ENCODE measurements at regions not wholly inside any gene's neighbourhood (a gene's known extent, or its start where the extent isn't known, plus 50 kb on each side); places are given as distances from the start of the nearest gene placed in this dataset.

GRCh38 chr17:55842405-55843158 lies 91.7 kb downstream of the PCTP start:
- ATAC-seq (peak; percentile 71), DNase-seq (no peak)
- Histone ChIP-seq H3K9ac (ENCODE audit: low read length) (no peak overlapping the region), H2AFZ (ENCODE audit: low read length) (no peak overlapping the region), H3F3A (ENCODE audit: low read length, unreplicated experiment) (no peaks in the 10 kb centered on the region), H3K9me3 (ENCODE audit: low read length) (no peaks in the 10 kb centered on the region), H3K4me3 (ENCODE audit: low read length) (no peak overlapping the region), H3K27me3 (ENCODE audit: low read length) (peaks cover 62% of the 10 kb centered on the region), H3K79me2 (ENCODE audit: low read length) (no peaks in the 10 kb centered on the region), H3K27ac (ENCODE audit: low read length) (no peak overlapping the region), H3K4me1 (ENCODE audit: insufficient read depth, low read length) (no peaks in the 10 kb centered on the region), H3K9me2 (replicated peaks; ENCODE audit: low read length) (no peaks in the 10 kb centered on the region), H3K36me3 (ENCODE audit: low read depth, low read length) (no peaks in the 10 kb centered on the region), H3K4me2 (ENCODE audit: low read length) (no peak overlapping the region), H4K20me1 (ENCODE audit: low read length) (no peaks in the 10 kb centered on the region)
- CTCF ChIA-PET, result no interaction called here
- POLR2A ChIA-PET (ENCODE audit: unreplicated experiment), result no interaction called here
- TF ChIP-seq, protein P1, sequence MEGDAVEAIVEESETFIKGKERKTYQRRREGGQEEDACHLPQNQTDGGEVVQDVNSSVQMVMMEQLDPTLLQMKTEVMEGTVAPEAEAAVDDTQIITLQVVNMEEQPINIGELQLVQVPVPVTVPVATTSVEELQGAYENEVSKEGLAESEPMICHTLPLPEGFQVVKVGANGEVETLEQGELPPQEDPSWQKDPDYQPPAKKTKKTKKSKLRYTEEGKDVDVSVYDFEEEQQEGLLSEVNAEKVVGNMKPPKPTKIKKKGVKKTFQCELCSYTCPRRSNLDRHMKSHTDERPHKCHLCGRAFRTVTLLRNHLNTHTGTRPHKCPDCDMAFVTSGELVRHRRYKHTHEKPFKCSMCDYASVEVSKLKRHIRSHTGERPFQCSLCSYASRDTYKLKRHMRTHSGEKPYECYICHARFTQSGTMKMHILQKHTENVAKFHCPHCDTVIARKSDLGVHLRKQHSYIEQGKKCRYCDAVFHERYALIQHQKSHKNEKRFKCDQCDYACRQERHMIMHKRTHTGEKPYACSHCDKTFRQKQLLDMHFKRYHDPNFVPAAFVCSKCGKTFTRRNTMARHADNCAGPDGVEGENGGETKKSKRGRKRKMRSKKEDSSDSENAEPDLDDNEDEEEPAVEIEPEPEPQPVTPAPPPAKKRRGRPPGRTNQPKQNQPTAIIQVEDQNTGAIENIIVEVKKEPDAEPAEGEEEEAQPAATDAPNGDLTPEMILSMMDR (conservative IDR thresholded peaks at IDR 0.05; ENCODE audit: low read depth, low read length), result no peak
- no peak for TF ChIP-seq EZH2phosphoT487 (IDR thresholded peaks at IDR 0.05; ENCODE audit: borderline replicate concordance, low read length)
- TF ChIP-seq EZH2 (IDR thresholded peaks at IDR 0.05; ENCODE audit: low read length, unreplicated experiment), result no peak
- intact Hi-C loops (cut with micrococcal nuclease), result no loop called here
- BruUV-seq (replicated peaks), result no TSS peak

GRCh38 chr17:55843785-55844184 lies 92.9 kb downstream of the PCTP start:
- no peaks in the 10 kb centered on the region for H4K20me1 ChIP-seq (ENCODE audit: low read length)
- no peaks in the 10 kb centered on the region for H3K79me2 ChIP-seq (ENCODE audit: low read length)
- TF ChIP-seq EZH2 (IDR thresholded peaks at IDR 0.05; ENCODE audit: low read length, unreplicated experiment) (no peak), EZH2phosphoT487 (IDR thresholded peaks at IDR 0.05; ENCODE audit: borderline replicate concordance, low read length) (no peak)
- TF ChIP-seq, protein P1 (conservative IDR thresholded peaks at IDR 0.05; ENCODE audit: low read depth, low read length), result no peak
- H3K4me1 ChIP-seq (ENCODE audit: insufficient read depth, low read length), result no peaks in the 10 kb centered on the region
- H3K9me3 ChIP-seq (ENCODE audit: low read length), result no peaks in the 10 kb centered on the region
- intact Hi-C loops (cut with micrococcal nuclease), result no loop called here
- no peaks in the 10 kb centered on the region for H3K9me2 ChIP-seq (replicated peaks; ENCODE audit: low read length)
- H3K36me3 ChIP-seq (ENCODE audit: low read depth, low read length), result no peaks in the 10 kb centered on the region
- BruUV-seq (replicated peaks), result no TSS peak
- no peaks in the 10 kb centered on the region for H3F3A ChIP-seq (ENCODE audit: low read length, unreplicated experiment)
- peaks cover 50% of the 10 kb centered on the region for H3K27me3 ChIP-seq (ENCODE audit: low read length)
- no peak overlapping the region for H3K4me2 ChIP-seq (ENCODE audit: low read length)
- CTCF ChIA-PET, result no interaction called here
- H3K27ac ChIP-seq (ENCODE audit: low read length), result no peak overlapping the region
- DNase-seq, result no peak
- H3K9ac ChIP-seq (ENCODE audit: low read length), result no peak overlapping the region
- no peak overlapping the region for H3K4me3 ChIP-seq (ENCODE audit: low read length)
- no peak for ATAC-seq
- H2AFZ ChIP-seq (ENCODE audit: low read length), result no peak overlapping the region
- POLR2A ChIA-PET (ENCODE audit: unreplicated experiment), result no interaction called here

- no peak for TF ChIP-seq EZH2 (IDR thresholded peaks at IDR 0.05; ENCODE audit: low read length, unreplicated experiment)
- TF ChIP-seq, protein P1 (conservative IDR thresholded peaks at IDR 0.05; ENCODE audit: low read depth, low read length), result peak; percentile 30; the same call in 1 of the 2 replicates
- Histone ChIP-seq H3K27me3 (ENCODE audit: low read length) (peaks cover 37% of the 10 kb centered on the region), H3K9ac (ENCODE audit: low read length) (no peak overlapping the region), H3K4me2 (ENCODE audit: low read length) (no peak overlapping the region), H3K9me3 (ENCODE audit: low read length) (no peaks in the 10 kb centered on the region), H4K20me1 (ENCODE audit: low read length) (no peaks in the 10 kb centered on the region), H3K79me2 (ENCODE audit: low read length) (no peaks in the 10 kb centered on the region), H3K9me2 (replicated peaks; ENCODE audit: low read length) (no peaks in the 10 kb centered on the region), H3K4me3 (ENCODE audit: low read length) (no peak overlapping the region), H3K27ac (ENCODE audit: low read length) (no peak overlapping the region), H2AFZ (ENCODE audit: low read length) (no peak overlapping the region), H3F3A (ENCODE audit: low read length, unreplicated experiment) (no peaks in the 10 kb centered on the region), H3K36me3 (ENCODE audit: low read depth, low read length) (no peaks in the 10 kb centered on the region), H3K4me1 (ENCODE audit: insufficient read depth, low read length) (no peaks in the 10 kb centered on the region)
- ChIA-PET CTCF (interaction anchor here (0.7 kb wide), 1 partner anchor 14 kb away, joined by 9 read pairs; no protein-coding TSS in a partner anchor), POLR2A (ENCODE audit: unreplicated experiment) (no interaction called here)
- peak; percentile 48; the same call in 1 of the 2 replicates for ATAC-seq
- intact Hi-C loops (cut with micrococcal nuclease), result no loop called here
- no TSS peak for BruUV-seq (replicated peaks)
- no peak for DNase-seq
These were observed 94.5 kb downstream of the PCTP start for GRCh38 chr17:55845385-55845784.
